ENCODE measurements at regions not wholly inside any gene's neighbourhood (a gene's known extent, or its start where the extent isn't known, plus 50 kb on each side); places are given as distances from the start of the nearest gene placed in this dataset.

- H3K36me3 ChIP-seq (replicated peaks; ENCODE audit: low read depth, low read length): no peaks in the 10 kb centered on the region
- no peak overlapping the region for H3K4me2 ChIP-seq (ENCODE audit: low read length)
- no peak overlapping the region for H3K9ac ChIP-seq (ENCODE audit: low read length)
- no peaks in the 10 kb centered on the region for H3K79me2 ChIP-seq (ENCODE audit: low read length)
- no peaks in the 10 kb centered on the region for H3K27me3 ChIP-seq (ENCODE audit: low read depth, low read length)
- no peaks in the 10 kb centered on the region for H3K9me3 ChIP-seq (ENCODE audit: insufficient read depth, low read length)
- no peak overlapping the region for H3K4me3 ChIP-seq (ENCODE audit: low read length)
- TF ChIP-seq EZH2phosphoT487 (IDR thresholded peaks at IDR 0.05; ENCODE audit: low read depth): no peak
- TF ChIP-seq CTCF (IDR thresholded peaks at IDR 0.05; ENCODE audit: low read depth, low read length): no peak
- H4K20me1 ChIP-seq (ENCODE audit: insufficient read depth, low read length): no peaks in the 10 kb centered on the region
- peaks cover 13% of the 10 kb centered on the region for H3K4me1 ChIP-seq (ENCODE audit: low read length)
- H2AFZ ChIP-seq (ENCODE audit: low read depth, low read length): no peak overlapping the region
- H3K27ac ChIP-seq (ENCODE audit: low read length): no peak overlapping the region
These were observed 214.1 kb downstream of the FAM76B start for GRCh38 chr11:95575517-95575916.

GRCh38 chr11:95571718-95572260, 217.8 kb downstream of the FAM76B start:
- H3K4me1 ChIP-seq (ENCODE audit: low read length): no peaks in the 10 kb centered on the region
- H3K4me2 ChIP-seq (ENCODE audit: low read length): no peak overlapping the region
- no peaks in the 10 kb centered on the region for H4K20me1 ChIP-seq (ENCODE audit: insufficient read depth, low read length)
- H3K36me3 ChIP-seq (replicated peaks; ENCODE audit: low read depth, low read length): peaks cover 3% of the 10 kb centered on the region
- peaks cover 9% of the 10 kb centered on the region; the same call in 1 of the 2 replicates for H3K9me3 ChIP-seq (ENCODE audit: insufficient read depth, low read length)
- H3K9ac ChIP-seq (ENCODE audit: low read length): no peak overlapping the region
- no peaks in the 10 kb centered on the region for H3K79me2 ChIP-seq (ENCODE audit: low read length)
- no peak overlapping the region for H3K27ac ChIP-seq (ENCODE audit: low read length)
- TF ChIP-seq EZH2phosphoT487 (IDR thresholded peaks at IDR 0.05; ENCODE audit: low read depth): no peak
- TF ChIP-seq CTCF (IDR thresholded peaks at IDR 0.05; ENCODE audit: low read depth, low read length): no peak
- no peak overlapping the region for H3K4me3 ChIP-seq (ENCODE audit: low read length)
- no peak overlapping the region for H2AFZ ChIP-seq (ENCODE audit: low read depth, low read length)
- no peaks in the 10 kb centered on the region for H3K27me3 ChIP-seq (ENCODE audit: low read depth, low read length)

GRCh38 chr11:95570845-95571244, 218.7 kb downstream of the FAM76B start:
- Histone ChIP-seq H3K27me3 (ENCODE audit: low read depth, low read length) (no peaks in the 10 kb centered on the region), H3K36me3 (replicated peaks; ENCODE audit: low read depth, low read length) (peaks cover 3% of the 10 kb centered on the region)

GRCh38 chr11:95569207-95569606, 220.4 kb downstream of the FAM76B start:
- no peaks in the 10 kb centered on the region for H3K27me3 ChIP-seq (ENCODE audit: low read depth, low read length)
- H3K9me3 ChIP-seq (ENCODE audit: insufficient read depth, low read length): peaks cover 9% of the 10 kb centered on the region; the same call in 1 of the 2 replicates
- no peak overlapping the region for H3K27ac ChIP-seq (ENCODE audit: low read length)
- TF ChIP-seq CTCF (IDR thresholded peaks at IDR 0.05; ENCODE audit: low read depth, low read length) (no peak), EZH2phosphoT487 (IDR thresholded peaks at IDR 0.05; ENCODE audit: low read depth) (no peak)
- H4K20me1 ChIP-seq (ENCODE audit: insufficient read depth, low read length): no peaks in the 10 kb centered on the region
- H3K9ac ChIP-seq (ENCODE audit: low read length): no peak overlapping the region
- peaks cover 3% of the 10 kb centered on the region for H3K36me3 ChIP-seq (replicated peaks; ENCODE audit: low read depth, low read length)
- no peak overlapping the region for H3K4me3 ChIP-seq (ENCODE audit: low read length)
- no peak overlapping the region for H2AFZ ChIP-seq (ENCODE audit: low read depth, low read length)
- no peak overlapping the region for H3K4me2 ChIP-seq (ENCODE audit: low read length)
- H3K79me2 ChIP-seq (ENCODE audit: low read length): no peaks in the 10 kb centered on the region
- no peaks in the 10 kb centered on the region for H3K4me1 ChIP-seq (ENCODE audit: low read length)

More at GRCh38 chr11:95570845-95571244, 218.7 kb downstream of the FAM76B start:
- no peak overlapping the region for H3K4me2 ChIP-seq (ENCODE audit: low read length)
- H3K4me3 ChIP-seq (ENCODE audit: low read length): no peak overlapping the region
- H3K9ac ChIP-seq (ENCODE audit: low read length): no peak overlapping the region
- no peaks in the 10 kb centered on the region for H3K79me2 ChIP-seq (ENCODE audit: low read length)
- TF ChIP-seq EZH2phosphoT487 (IDR thresholded peaks at IDR 0.05; ENCODE audit: low read depth) (no peak), CTCF (IDR thresholded peaks at IDR 0.05; ENCODE audit: low read depth, low read length) (no peak)
- no peaks in the 10 kb centered on the region for H4K20me1 ChIP-seq (ENCODE audit: insufficient read depth, low read length)
- no peak overlapping the region for H3K27ac ChIP-seq (ENCODE audit: low read length)
- H3K4me1 ChIP-seq (ENCODE audit: low read length): no peaks in the 10 kb centered on the region
- no peak overlapping the region for H2AFZ ChIP-seq (ENCODE audit: low read depth, low read length)
- peaks cover 9% of the 10 kb centered on the region; the same call in 1 of the 2 replicates for H3K9me3 ChIP-seq (ENCODE audit: insufficient read depth, low read length)

Data from OCI-LY3 (cell line).